Erythroblast (primary cell): ENCODE measurements at regions not wholly inside any gene's neighbourhood (a gene's known extent, or its start where the extent isn't known, plus 50 kb on each side); places are given as distances from the start of the nearest gene placed in this dataset.

Experiments
- GATA1 ChIP-seq: IDR thresholded peaks from 2 replicates; pipeline ENCODE4 v1.6.1; 2011; ENCODE audit warnings: low read depth, mild to moderate bottlenecking, control low read depth, low read length, moderate library complexity
- POLR2A ChIP-seq: IDR thresholded peaks from 2 replicates; pipeline ENCODE4 v1.6.1; 2011; ENCODE audit warnings: mild to moderate bottlenecking, low read length

DNA sequence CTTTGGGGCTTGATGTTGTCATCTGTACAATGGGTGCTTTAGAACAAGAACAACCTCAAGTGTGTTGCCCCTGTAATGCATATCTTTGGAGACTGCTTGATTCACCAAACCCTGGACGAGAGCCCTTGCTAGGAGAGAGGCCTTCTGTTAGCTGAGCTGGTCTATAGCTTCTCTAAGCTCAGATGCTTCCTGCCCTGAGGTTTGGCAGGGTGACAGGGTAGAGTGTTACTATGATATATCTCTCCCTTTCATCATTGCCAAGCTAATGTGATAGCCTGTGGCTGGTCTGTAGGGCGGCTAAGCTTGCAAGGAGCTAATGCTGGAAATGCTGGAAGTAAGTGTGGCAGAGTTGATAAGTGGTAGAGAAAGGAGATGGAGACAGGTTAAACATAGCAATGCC lies 364.1 kb downstream of the RPS24 start:
- TF ChIP-seq POLR2A: no peak
- no peak for TF ChIP-seq GATA1
